Calu3 (cell line): ENCODE measurements at regions not wholly inside any gene's neighbourhood (a gene's known extent, or its start where the extent isn't known, plus 50 kb on each side); places are given as distances from the start of the nearest gene placed in this dataset.

ENCODE experiments used
- BruUV-seq: library from RNA; stranded (reverse); fragments of 400-500 nt; replicated peaks from 2 replicates; lab custom pipeline; 2021; lab: Mats Ljungman, UMichigan
- CTCF ChIA-PET: fragments of 300-600 bp; sonication (Branson Sonifier 250); formaldehyde crosslinking; loops from one replicate; lab custom pipeline; 2022; ENCODE audit warnings: antibody characterized with exemption; lab: Charles Lee
- DNase-seq: peaks from one replicate; pipeline ENCODE4 v3.0.0; 2022
- H3K27ac Mint-ChIP-seq: one replicate; pipeline ENCODE4 v1.8.0; 2022; ENCODE audit warnings: mixed read lengths; ENCODE audit not compliant: unreplicated experiment
- H3K27me3 Mint-ChIP-seq: one replicate; pipeline ENCODE4 v1.8.0; 2022; ENCODE audit warnings: mixed read lengths; ENCODE audit not compliant: unreplicated experiment
- H3K36me3 Mint-ChIP-seq: one replicate; pipeline ENCODE4 v1.8.0; 2022; ENCODE audit warnings: mild to moderate bottlenecking, moderate library complexity, mixed read lengths; ENCODE audit not compliant: insufficient read depth, unreplicated experiment
- H3K4me1 Mint-ChIP-seq: one replicate; pipeline ENCODE4 v1.8.0; 2022; ENCODE audit warnings: mild to moderate bottlenecking, low read depth, mixed read lengths; ENCODE audit not compliant: unreplicated experiment
- H3K4me3 Mint-ChIP-seq: one replicate; pipeline ENCODE4 v1.8.0; 2022; ENCODE audit warnings: mild to moderate bottlenecking, low read depth, moderate library complexity, mixed read lengths; ENCODE audit not compliant: unreplicated experiment
- H3K9me3 Mint-ChIP-seq: one replicate; pipeline ENCODE4 v1.8.0; 2022; ENCODE audit warnings: low read depth, mixed read lengths; ENCODE audit not compliant: unreplicated experiment
- CTCF ChIP-seq: fragments of 200-600 bp; IDR thresholded peaks from one replicate; pipeline ENCODE4 v1.8.0; 2022; ENCODE audit warnings: antibody characterized with exemption; ENCODE audit not compliant: unreplicated experiment
- intact Hi-C: fragments of 100-400 bp; cut with micrococcal nuclease; formaldehyde crosslinking; loops from one replicate; pipeline ENCODE4 v1.10.0; 2022; ENCODE audit not compliant: unreplicated experiment

GRCh38 chr20:55342822-55343221, 662.5 kb downstream of the CBLN4 start:
- no peak overlapping the region for H3K27ac Mint-ChIP-seq
- H3K36me3 Mint-ChIP-seq: no peaks in the 10 kb centered on the region
- no peaks in the 10 kb centered on the region for H3K27me3 Mint-ChIP-seq

GRCh38 chr20:55333798-55334197, 671.5 kb downstream of the CBLN4 start:
- Mint-ChIP-seq H3K36me3 (no peaks in the 10 kb centered on the region), H3K27me3 (no peaks in the 10 kb centered on the region), H3K4me1 (no peaks in the 10 kb centered on the region), H3K4me3 (no peak overlapping the region), H3K9me3 (peaks cover 17% of the 10 kb centered on the region), H3K27ac (no peak overlapping the region)
- TF ChIP-seq CTCF: no peak
- CTCF ChIA-PET: no interaction called here
- BruUV-seq: no TSS peak
- intact Hi-C loops: no loop called here
- DNase-seq: no peak

More at GRCh38 chr20:55342822-55343221, 662.5 kb downstream of the CBLN4 start:
- Mint-ChIP-seq H3K4me1 (no peaks in the 10 kb centered on the region), H3K9me3 (peaks cover 18% of the 10 kb centered on the region), H3K4me3 (no peak overlapping the region)
- intact Hi-C loops: no loop called here
- no peak for TF ChIP-seq CTCF
- CTCF ChIA-PET: no interaction called here
- DNase-seq: no peak
- BruUV-seq: no TSS peak

- TF ChIP-seq CTCF: no peak
- Mint-ChIP-seq H3K9me3 (peaks cover 17% of the 10 kb centered on the region), H3K4me1 (no peaks in the 10 kb centered on the region), H3K36me3 (no peaks in the 10 kb centered on the region), H3K27me3 (no peaks in the 10 kb centered on the region), H3K4me3 (no peak overlapping the region), H3K27ac (no peak overlapping the region)
- BruUV-seq: no TSS peak
- no peak for DNase-seq
- CTCF ChIA-PET: no interaction called here
- intact Hi-C loops: no loop called here
Measured at GRCh38 chr20:55329108-55329507, 676.2 kb downstream of the CBLN4 start.

GRCh38 chr20:55322745-55323144, 682.6 kb downstream of the CBLN4 start:
- H3K4me3 Mint-ChIP-seq: no peak overlapping the region
- CTCF ChIA-PET: no interaction called here
- H3K4me1 Mint-ChIP-seq: no peaks in the 10 kb centered on the region
- TF ChIP-seq CTCF: no peak
- BruUV-seq: no TSS peak
- DNase-seq: no peak
- intact Hi-C loops: no loop called here
- no peak overlapping the region for H3K27ac Mint-ChIP-seq
- H3K27me3 Mint-ChIP-seq: no peaks in the 10 kb centered on the region
- H3K9me3 Mint-ChIP-seq: peaks cover 15% of the 10 kb centered on the region
- no peaks in the 10 kb centered on the region for H3K36me3 Mint-ChIP-seq
